ENCODE measurements at regions not wholly inside any gene's neighbourhood (a gene's known extent, or its start where the extent isn't known, plus 50 kb on each side); places are given as distances from the start of the nearest gene placed in this dataset.

DNA sequence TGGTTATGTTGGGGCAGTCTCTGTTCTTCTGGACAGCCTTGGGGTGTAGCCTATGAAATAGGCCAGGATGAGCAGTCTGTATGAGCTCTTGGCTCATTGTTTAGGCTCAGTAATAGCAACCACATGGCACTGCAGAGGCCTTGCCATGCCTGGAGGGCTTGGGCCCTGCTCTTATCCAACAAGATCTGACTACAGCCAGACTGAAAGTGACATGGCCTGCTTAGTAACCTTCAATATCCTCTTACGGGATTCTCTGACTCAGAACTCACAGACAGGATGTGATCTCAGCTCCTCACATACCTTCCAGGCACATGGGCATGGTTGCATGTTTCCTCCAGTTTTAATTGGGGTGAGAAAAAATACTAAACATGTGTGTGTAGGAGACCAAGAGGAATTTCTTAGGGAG is 289.3 kb downstream of the PTEN start:
- TF ChIP-seq, protein P1, sequence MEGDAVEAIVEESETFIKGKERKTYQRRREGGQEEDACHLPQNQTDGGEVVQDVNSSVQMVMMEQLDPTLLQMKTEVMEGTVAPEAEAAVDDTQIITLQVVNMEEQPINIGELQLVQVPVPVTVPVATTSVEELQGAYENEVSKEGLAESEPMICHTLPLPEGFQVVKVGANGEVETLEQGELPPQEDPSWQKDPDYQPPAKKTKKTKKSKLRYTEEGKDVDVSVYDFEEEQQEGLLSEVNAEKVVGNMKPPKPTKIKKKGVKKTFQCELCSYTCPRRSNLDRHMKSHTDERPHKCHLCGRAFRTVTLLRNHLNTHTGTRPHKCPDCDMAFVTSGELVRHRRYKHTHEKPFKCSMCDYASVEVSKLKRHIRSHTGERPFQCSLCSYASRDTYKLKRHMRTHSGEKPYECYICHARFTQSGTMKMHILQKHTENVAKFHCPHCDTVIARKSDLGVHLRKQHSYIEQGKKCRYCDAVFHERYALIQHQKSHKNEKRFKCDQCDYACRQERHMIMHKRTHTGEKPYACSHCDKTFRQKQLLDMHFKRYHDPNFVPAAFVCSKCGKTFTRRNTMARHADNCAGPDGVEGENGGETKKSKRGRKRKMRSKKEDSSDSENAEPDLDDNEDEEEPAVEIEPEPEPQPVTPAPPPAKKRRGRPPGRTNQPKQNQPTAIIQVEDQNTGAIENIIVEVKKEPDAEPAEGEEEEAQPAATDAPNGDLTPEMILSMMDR (IDR thresholded peaks at IDR 0.05): no peak
- TF ChIP-seq EZH2 (IDR thresholded peaks at IDR 0.05; ENCODE audit: borderline replicate concordance, insufficient read depth, low read depth, low read length, poor library complexity, severe bottlenecking): no peak

All from B cell (primary cell).